ENCODE measurements at regions not wholly inside any gene's neighbourhood (a gene's known extent, or its start where the extent isn't known, plus 50 kb on each side); places are given as distances from the start of the nearest gene placed in this dataset.

- no peak for DNase-seq (ENCODE audit: extremely low read depth in 1 of 2, low read depth in 1 of 2)
Observed at GRCh38 chr10:113287592-113287991, 265.3 kb upstream of the HABP2 start.

GRCh38 chr10:113290137-113290536, 262.7 kb upstream of the HABP2 start:
- DNase-seq (ENCODE audit: extremely low read depth in 1 of 2, low read depth in 1 of 2), result no peak

GRCh38 chr10:113291413-113291812, 261.4 kb upstream of the HABP2 start:
- DNase-seq (ENCODE audit: extremely low read depth in 1 of 2, low read depth in 1 of 2), result no peak

DNA sequence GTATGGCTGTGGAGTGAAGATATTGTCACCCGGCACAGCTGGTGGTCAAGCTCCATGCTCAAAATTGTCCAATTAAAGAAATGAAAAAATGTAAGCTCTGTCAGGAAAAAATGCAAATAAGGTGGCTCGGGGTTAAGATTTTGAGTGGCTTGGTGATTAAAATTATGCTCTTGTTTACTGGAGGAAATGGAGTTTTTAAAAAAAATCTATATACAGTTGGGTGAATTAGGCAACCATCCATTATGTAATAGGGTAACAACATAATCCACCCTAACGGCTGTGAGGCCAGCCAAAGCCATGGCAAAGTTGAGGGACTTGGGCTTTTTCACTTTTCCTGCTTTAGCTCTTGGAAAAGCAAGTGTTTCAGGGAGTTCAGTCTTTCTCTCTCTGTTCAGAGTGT, 260.8 kb upstream of the HABP2 start:
- no peak for DNase-seq (ENCODE audit: extremely low read depth in 1 of 2, low read depth in 1 of 2)

DNA sequence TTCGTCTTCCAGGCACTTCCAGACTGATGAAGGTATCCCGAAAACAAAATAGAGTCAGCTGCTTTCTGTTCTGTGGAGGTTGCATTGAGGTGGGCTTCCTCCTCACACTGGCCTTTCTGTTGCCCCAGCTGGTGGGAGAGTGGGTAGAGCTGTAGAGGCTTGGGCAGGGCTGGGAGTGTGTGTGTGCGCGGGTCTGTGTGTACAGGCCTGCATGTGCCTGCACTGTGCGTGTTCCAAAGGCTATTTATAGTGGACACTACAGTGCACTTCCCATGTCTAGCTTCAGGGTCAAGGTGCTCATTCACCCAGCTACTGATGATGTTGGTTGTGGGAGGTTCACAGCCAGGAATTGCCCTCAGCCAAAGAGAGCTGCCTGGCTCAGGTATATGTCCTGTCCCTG, 260.1 kb upstream of the HABP2 start:
- no peak for DNase-seq (ENCODE audit: extremely low read depth in 1 of 2, low read depth in 1 of 2)

DNA sequence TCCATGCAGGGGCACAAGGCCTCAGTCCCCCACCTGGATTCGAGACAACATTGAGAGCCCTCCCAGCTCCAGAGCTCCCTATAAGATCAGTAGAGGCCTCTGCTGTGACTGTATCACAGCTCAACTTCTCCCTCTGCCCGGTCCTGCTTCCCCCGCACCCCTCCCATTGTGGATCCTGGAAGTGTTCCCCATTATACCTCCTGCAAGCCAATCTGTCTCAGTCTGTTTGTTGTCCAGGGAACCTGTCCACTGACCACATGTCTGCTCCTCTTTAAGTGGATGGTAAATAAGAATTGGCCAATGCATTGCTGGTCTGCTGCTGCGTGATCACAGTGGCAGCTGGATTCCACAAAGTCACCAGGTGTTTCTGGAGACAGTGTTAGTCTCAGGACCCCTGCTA, 259.7 kb upstream of the HABP2 start:
- DNase-seq (ENCODE audit: extremely low read depth in 1 of 2, low read depth in 1 of 2), result no peak

DNA sequence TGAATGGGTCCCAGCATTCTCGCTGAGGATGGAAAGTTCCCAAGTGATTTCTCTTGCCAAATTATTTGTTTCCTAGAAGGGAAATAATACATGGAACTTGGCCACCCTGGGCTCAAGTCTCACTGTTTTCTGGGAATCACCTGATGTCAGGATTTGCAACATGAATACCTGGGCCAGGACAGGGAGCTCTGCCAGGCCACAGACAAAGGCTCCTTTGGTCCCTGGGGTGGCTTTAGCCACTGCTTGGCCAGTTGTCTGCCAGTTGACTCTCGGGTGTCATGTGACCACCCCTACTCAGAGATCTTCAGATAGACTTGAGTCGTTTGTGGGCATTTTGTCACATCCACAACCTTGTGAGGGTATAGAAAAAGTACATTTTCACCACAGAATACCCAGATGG, 258.0 kb upstream of the HABP2 start:
- DNase-seq (ENCODE audit: extremely low read depth in 1 of 2, low read depth in 1 of 2), result no peak

- DNase-seq (ENCODE audit: extremely low read depth in 1 of 2, low read depth in 1 of 2), result no peak
Observed at GRCh38 chr10:113297226-113297625, 255.6 kb upstream of the HABP2 start.

DNA sequence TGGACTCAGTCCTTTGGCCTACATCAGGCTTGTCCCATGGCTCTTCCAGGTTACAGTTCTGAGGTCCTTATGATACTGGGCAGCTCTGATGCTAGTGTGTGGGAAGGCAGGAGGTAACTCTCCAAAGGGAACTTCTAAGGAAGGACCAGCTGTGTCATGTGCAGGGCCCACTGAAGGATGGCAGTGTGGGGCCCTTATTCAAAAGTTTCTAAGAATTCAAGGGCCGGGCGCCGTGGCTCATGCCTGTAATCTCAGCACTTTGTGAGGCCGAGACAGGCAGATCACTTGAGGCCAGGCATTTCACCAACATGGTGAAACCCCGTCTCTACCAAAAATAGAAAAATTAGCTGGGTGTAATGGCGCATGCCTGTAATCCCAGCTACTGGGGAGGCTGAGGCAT, 254.2 kb upstream of the HABP2 start:
- no peak for DNase-seq (ENCODE audit: extremely low read depth in 1 of 2, low read depth in 1 of 2)

- no peak for DNase-seq (ENCODE audit: extremely low read depth in 1 of 2, low read depth in 1 of 2)
Observed at GRCh38 chr10:113300201-113300600, 252.7 kb upstream of the HABP2 start.

GRCh38 chr10:113300617-113301016, 252.2 kb upstream of the HABP2 start:
- no peak for DNase-seq (ENCODE audit: extremely low read depth in 1 of 2, low read depth in 1 of 2)

DNA sequence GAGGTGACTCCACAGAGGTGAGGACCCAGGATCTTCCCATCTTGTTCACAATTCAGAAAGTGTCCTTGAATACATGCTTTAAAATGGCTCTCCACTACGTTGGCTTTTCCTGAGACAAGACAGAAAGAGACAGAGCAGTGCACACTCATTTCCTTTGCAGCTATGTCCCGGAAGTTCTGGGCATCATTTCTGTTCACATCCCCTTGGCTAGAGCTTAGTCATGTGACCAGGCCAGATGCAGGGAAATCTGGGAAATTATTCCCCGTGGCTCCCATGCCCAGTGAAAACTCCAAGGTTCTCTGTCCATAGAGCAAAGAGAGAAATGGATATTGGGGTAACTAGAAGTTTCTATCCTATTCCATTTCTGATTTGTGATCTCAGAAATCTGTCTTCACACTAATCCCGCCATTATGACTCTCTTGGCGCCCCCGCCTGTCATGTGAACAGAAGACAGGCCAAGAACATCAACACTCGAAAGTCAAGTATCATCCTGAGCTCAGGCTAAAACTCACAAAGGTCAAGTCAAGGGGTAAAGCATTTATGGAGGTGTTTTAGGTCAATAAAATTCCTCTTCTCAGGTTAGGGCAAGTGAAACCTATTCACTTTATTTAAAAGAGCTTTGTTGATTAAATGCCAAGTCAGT, 251.4 kb upstream of the HABP2 start:
- no peak for DNase-seq (ENCODE audit: extremely low read depth in 1 of 2, low read depth in 1 of 2)

GRCh38 chr10:113302062-113302461, 250.8 kb upstream of the HABP2 start:
- DNase-seq (ENCODE audit: extremely low read depth in 1 of 2, low read depth in 1 of 2), result no peak

- no peak for DNase-seq (ENCODE audit: extremely low read depth in 1 of 2, low read depth in 1 of 2)
Observed at GRCh38 chr10:113303544-113304146, 249.2 kb upstream of the HABP2 start.

DNA sequence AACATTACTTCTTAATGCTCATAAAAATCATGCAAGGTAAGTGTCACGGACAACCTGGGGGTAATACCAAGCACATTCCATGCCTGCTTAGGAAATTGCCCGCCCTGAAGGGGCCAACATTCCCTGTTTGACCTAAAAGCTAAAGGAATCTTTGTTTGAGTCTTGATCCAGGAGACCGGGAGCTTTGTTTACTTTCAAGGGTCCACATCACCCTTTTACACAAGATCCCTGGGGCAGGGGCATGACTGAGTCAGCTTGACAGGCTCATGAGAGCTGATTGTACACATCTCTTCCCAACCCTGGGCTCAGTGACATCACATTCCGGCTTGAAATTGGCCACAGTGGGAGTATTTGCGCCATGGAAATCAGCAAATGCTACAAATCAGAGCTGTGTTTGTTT, 248.1 kb upstream of the HABP2 start:
- no peak for DNase-seq (ENCODE audit: extremely low read depth in 1 of 2, low read depth in 1 of 2)

- no peak for DNase-seq (ENCODE audit: extremely low read depth in 1 of 2, low read depth in 1 of 2)
Observed at GRCh38 chr10:113305871-113306270, 247.0 kb upstream of the HABP2 start.

- DNase-seq (ENCODE audit: extremely low read depth in 1 of 2, low read depth in 1 of 2), result no peak
Observed at GRCh38 chr10:113309791-113310190, 243.1 kb upstream of the HABP2 start.

- no peak for DNase-seq (ENCODE audit: extremely low read depth in 1 of 2, low read depth in 1 of 2)
Observed at GRCh38 chr10:113310347-113310746, 242.5 kb upstream of the HABP2 start.

- no peak for DNase-seq (ENCODE audit: extremely low read depth in 1 of 2, low read depth in 1 of 2)
Observed at GRCh38 chr10:113313048-113313602, 239.7 kb upstream of the HABP2 start.

DNA sequence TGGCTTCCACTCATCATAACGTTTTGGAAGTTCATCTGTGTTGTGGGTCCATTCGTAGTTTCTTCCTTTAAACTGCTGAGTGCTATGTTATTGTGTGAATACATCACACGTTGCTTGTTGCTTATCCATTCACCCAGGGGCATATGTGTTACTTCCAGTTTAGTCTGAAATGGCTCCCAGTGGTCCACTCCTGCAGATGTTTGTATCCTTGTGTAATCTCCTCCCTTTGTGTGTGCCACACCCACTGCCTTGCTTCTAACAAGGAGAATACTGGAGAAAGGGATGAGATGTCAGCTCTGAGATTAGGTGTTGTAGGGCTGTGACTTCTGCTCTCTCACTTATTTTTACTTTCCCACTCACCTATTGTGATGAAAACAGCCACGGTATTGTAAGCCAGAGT, 239.1 kb upstream of the HABP2 start:
- DNase-seq (ENCODE audit: extremely low read depth in 1 of 2, low read depth in 1 of 2), result no peak

- DNase-seq (ENCODE audit: extremely low read depth in 1 of 2, low read depth in 1 of 2), result no peak
Observed at GRCh38 chr10:113316506-113316905, 236.3 kb upstream of the HABP2 start.

GRCh38 chr10:113317489-113317888, 235.4 kb upstream of the HABP2 start:
- DNase-seq (ENCODE audit: extremely low read depth in 1 of 2, low read depth in 1 of 2), result no peak

DNA sequence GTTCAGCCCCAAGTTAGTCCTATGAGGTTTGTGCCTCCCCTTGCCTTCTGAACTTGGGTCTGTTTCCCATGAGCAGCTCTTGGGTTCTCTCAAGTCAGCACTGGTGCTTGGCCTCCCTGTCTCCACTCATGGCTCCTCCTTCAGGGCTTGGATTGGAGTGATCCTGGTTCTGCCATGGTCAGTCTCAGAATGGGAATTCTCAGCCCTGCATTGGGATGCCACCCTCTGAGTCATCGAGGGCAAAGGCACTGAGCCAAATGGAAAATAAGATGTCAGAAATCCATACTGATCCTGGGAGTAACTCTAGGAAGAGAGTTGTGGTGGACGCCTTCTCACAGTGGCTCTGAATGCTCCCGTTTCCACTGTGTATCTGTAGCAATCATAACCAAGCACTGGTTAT, 233.4 kb upstream of the HABP2 start:
- DNase-seq (ENCODE audit: extremely low read depth in 1 of 2, low read depth in 1 of 2), result no peak
